ENCODE measurements at regions not wholly inside any gene's neighbourhood (a gene's known extent, or its start where the extent isn't known, plus 50 kb on each side); places are given as distances from the start of the nearest gene placed in this dataset.

DNA sequence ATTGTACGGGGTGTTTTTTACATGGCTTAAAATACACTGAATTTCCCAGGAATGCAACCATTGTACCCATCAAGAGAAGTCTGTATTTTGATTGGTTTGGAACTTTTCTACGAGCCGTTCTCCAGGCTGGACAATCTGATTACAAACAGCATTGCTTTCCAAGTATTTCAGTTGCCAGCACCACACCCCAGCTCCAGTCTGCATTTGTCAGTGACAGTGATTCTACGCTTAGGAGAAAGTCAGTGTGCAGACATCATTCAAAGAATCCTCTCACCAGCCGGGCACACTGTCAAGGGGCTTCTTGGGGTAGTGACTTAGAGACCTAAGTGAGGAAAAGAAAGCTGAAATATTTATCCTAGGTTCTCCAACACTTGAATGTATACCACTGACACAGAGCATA is 194.1 kb downstream of the ANAPC1 start:
- TF ChIP-seq, protein P1, sequence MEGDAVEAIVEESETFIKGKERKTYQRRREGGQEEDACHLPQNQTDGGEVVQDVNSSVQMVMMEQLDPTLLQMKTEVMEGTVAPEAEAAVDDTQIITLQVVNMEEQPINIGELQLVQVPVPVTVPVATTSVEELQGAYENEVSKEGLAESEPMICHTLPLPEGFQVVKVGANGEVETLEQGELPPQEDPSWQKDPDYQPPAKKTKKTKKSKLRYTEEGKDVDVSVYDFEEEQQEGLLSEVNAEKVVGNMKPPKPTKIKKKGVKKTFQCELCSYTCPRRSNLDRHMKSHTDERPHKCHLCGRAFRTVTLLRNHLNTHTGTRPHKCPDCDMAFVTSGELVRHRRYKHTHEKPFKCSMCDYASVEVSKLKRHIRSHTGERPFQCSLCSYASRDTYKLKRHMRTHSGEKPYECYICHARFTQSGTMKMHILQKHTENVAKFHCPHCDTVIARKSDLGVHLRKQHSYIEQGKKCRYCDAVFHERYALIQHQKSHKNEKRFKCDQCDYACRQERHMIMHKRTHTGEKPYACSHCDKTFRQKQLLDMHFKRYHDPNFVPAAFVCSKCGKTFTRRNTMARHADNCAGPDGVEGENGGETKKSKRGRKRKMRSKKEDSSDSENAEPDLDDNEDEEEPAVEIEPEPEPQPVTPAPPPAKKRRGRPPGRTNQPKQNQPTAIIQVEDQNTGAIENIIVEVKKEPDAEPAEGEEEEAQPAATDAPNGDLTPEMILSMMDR (conservative IDR thresholded peaks at IDR 0.05 in 1 of 2, IDR thresholded peaks at IDR 0.05 in 1 of 2; ENCODE audit: low read depth in 1 of 2, low read length in 2 of 2), result no peak
- TF ChIP-seq EZH2 (IDR thresholded peaks at IDR 0.05; ENCODE audit: low read length, missing control alignments), result no peak
